OCI-LY1 (cell line): ENCODE measurements at regions not wholly inside any gene's neighbourhood (a gene's known extent, or its start where the extent isn't known, plus 50 kb on each side); places are given as distances from the start of the nearest gene placed in this dataset.

Source experiments
- H2AFZ ChIP-seq: fragments of 200-600 bp; sonication (generic), shearing (Covaris generic); 2 replicates; pipeline ENCODE4 v1.6.0; 2014; ENCODE audit warnings: antibody characterized with exemption, mild to moderate bottlenecking, low read length
- H3F3A ChIP-seq: fragments of 200-600 bp; sonication (generic), shearing (Covaris generic); 2 replicates; pipeline ENCODE4 v1.6.0; 2014; ENCODE audit warnings: mild to moderate bottlenecking, antibody characterized with exemption, low read length, moderate library complexity; ENCODE audit not compliant: insufficient read depth
- H3K27ac ChIP-seq: fragments of 200-600 bp; sonication (generic); 2 replicates; pipeline ENCODE4 v1.5.1; 2014; ENCODE audit warnings: low read length, mixed run types, mild to moderate bottlenecking, low read depth; ENCODE audit not compliant: poor library complexity, severe bottlenecking
- H3K27me3 ChIP-seq: fragments of 200-600 bp; sonication (generic); 2 replicates; pipeline ENCODE4 v1.6.0; 2014; ENCODE audit warnings: antibody characterized with exemption, mild to moderate bottlenecking, low read length, moderate library complexity; ENCODE audit not compliant: insufficient read depth
- H3K36me3 ChIP-seq: fragments of 200-600 bp; sonication (generic); 2 replicates; pipeline ENCODE4 v1.6.1; 2014; ENCODE audit warnings: mild to moderate bottlenecking, antibody characterized with exemption, low read length, moderate library complexity, mixed read lengths; ENCODE audit not compliant: insufficient read depth
- H3K4me1 ChIP-seq: fragments of 200-600 bp; sonication (generic); 2 replicates; pipeline ENCODE4 v1.5.1; 2014; ENCODE audit warnings: mild to moderate bottlenecking, low read length, moderate library complexity; ENCODE audit not compliant: insufficient read depth, severe bottlenecking
- H3K4me2 ChIP-seq: fragments of 200-600 bp; sonication (generic), shearing (Covaris generic); 2 replicates; pipeline ENCODE4 v1.6.1; 2014; ENCODE audit warnings: low read length
- H3K4me3 ChIP-seq: fragments of 200-600 bp; sonication (generic); 2 replicates; pipeline ENCODE4 v1.5.1; 2014; ENCODE audit warnings: low read length, low read depth, mild to moderate bottlenecking, mixed read lengths; ENCODE audit not compliant: poor library complexity, severe bottlenecking
- H3K79me2 ChIP-seq: fragments of 200-600 bp; shearing (Covaris generic); 2 replicates; pipeline ENCODE4 v1.6.1; 2016; ENCODE audit warnings: mixed run types, low read length, mixed read lengths; ENCODE audit not compliant: insufficient read depth
- H3K9ac ChIP-seq: fragments of 200-600 bp; sonication (generic), shearing (Covaris generic); 2 replicates; pipeline ENCODE4 v1.6.1; 2014; ENCODE audit warnings: mild to moderate bottlenecking, low read length, mixed read lengths
- H3K9me2 ChIP-seq: fragments of 200-600 bp; sonication (generic), shearing (Covaris generic); 2 replicates; pipeline ENCODE4 v1.6.1; 2014; ENCODE audit warnings: low read depth, mild to moderate bottlenecking, low read length, mixed read lengths
- H3K9me3 ChIP-seq: fragments of 200-600 bp; shearing (Covaris generic); 2 replicates; pipeline ENCODE4 v1.6.1; 2014; ENCODE audit warnings: low read length, mixed read lengths
- H4K20me1 ChIP-seq: fragments of 200-600 bp; sonication (generic), shearing (Covaris generic); 2 replicates; pipeline ENCODE4 v1.6.0; 2016; ENCODE audit warnings: mild to moderate bottlenecking, low read length; ENCODE audit not compliant: insufficient read depth
- CTCF ChIP-seq: fragments of 200-600 bp; sonication (generic), shearing (Covaris generic); IDR thresholded peaks from 2 replicates; pipeline ENCODE4 v1.5.1; 2017; ENCODE audit warnings: mild to moderate bottlenecking, antibody characterized with exemption, low read length, moderate library complexity, mixed read lengths
- EZH2 ChIP-seq: fragments of 200-600 bp; sonication (generic), shearing (Covaris generic); IDR thresholded peaks from 2 replicates; pipeline ENCODE4 v1.8.0; 2017; ENCODE audit warnings: borderline replicate concordance, mixed run types, mild to moderate bottlenecking, antibody characterized with exemption, low read length, moderate library complexity, mixed read lengths

- Histone ChIP-seq H3F3A (no peaks in the 10 kb centered on the region), H3K36me3 (no peaks in the 10 kb centered on the region), H3K4me2 (no peak overlapping the region), H4K20me1 (no peaks in the 10 kb centered on the region), H3K79me2 (no peaks in the 10 kb centered on the region), H3K9me3 (no peaks in the 10 kb centered on the region), H3K9me2 (no peaks in the 10 kb centered on the region), H3K4me3 (no peak overlapping the region), H3K27ac (no peak overlapping the region), H3K27me3 (no peaks in the 10 kb centered on the region), H2AFZ (no peak overlapping the region), H3K9ac (no peak overlapping the region), H3K4me1 (no peaks in the 10 kb centered on the region)
- TF ChIP-seq EZH2, result no peak
- no peak for TF ChIP-seq CTCF
These were observed 355.0 kb downstream of the DSC3 start for GRCh38 chr18:30687501-30687900.

DNA sequence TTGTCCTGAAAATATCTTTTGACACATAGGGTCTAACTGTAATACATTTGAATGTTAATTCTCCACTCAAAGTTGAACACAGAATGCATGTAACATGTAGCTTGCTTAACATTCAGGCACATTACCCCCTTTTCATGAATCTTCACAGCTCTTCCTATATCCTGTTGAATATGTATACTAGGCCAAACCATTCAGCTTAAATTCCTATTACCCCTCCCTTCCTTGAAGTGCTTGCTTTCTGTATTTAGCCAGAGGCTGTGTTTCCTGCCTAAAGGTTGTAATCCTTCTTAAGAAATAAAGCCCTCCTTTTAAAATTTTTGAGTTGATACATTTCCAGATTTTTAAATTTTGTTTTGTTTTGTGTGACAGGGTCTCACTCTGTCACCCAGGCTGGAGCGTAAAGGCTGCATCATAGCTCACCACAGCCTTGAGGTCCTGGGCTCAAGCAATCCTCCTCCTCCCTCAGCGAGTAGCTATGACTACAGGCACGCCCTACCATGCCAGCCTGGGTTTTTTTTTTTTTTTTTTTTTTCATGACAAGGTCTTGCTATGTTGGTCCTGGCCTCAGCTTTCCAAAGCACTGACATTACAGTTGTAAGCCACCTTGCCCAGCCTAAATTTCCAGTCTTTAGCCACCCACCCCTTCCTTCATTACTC lies 357.6 kb downstream of the DSC3 start:
- no peaks in the 10 kb centered on the region for H3K9me3 ChIP-seq
- no peaks in the 10 kb centered on the region for H3K79me2 ChIP-seq
- H3K9ac ChIP-seq, result no peak overlapping the region
- H3K27me3 ChIP-seq, result no peaks in the 10 kb centered on the region
- H3K9me2 ChIP-seq, result no peaks in the 10 kb centered on the region
- no peaks in the 10 kb centered on the region for H4K20me1 ChIP-seq
- TF ChIP-seq CTCF (no peak), EZH2 (no peak)
- no peaks in the 10 kb centered on the region for H3K36me3 ChIP-seq
- H3K27ac ChIP-seq, result no peak overlapping the region
- H3K4me3 ChIP-seq, result no peak overlapping the region
- no peak overlapping the region for H3K4me2 ChIP-seq
- H3K4me1 ChIP-seq, result no peaks in the 10 kb centered on the region
- H2AFZ ChIP-seq, result no peak overlapping the region
- H3F3A ChIP-seq, result no peaks in the 10 kb centered on the region

DNA sequence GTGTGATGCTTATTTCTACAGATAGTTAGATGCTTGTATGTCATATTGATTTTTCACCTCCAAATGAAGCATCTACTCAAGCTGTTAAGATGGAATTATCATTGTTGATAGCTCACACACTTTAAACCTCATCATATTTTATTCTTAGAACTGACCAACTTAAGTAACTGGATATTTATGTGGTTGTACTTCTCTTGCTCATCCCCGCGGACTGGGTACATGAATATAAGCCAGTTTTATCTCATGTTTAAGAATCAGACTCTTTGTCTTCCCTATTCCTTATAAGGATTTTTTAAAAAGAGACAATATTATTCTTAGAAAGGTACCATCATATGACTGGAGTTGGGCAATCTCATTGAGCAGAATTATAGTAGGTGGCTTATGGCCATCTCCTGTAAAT lies 358.7 kb downstream of the DSC3 start:
- Histone ChIP-seq H3K4me1 (no peaks in the 10 kb centered on the region), H3K4me3 (no peak overlapping the region), H3K9me3 (no peaks in the 10 kb centered on the region), H2AFZ (no peak overlapping the region), H4K20me1 (no peaks in the 10 kb centered on the region), H3K79me2 (no peaks in the 10 kb centered on the region), H3K36me3 (no peaks in the 10 kb centered on the region), H3K4me2 (no peak overlapping the region), H3K9me2 (no peaks in the 10 kb centered on the region), H3K9ac (no peak overlapping the region), H3K27ac (no peak overlapping the region), H3F3A (no peaks in the 10 kb centered on the region), H3K27me3 (no peaks in the 10 kb centered on the region)
- TF ChIP-seq CTCF (no peak), EZH2 (no peak)
